ENCODE measurements at regions not wholly inside any gene's neighbourhood (a gene's known extent, or its start where the extent isn't known, plus 50 kb on each side); places are given as distances from the start of the nearest gene placed in this dataset.

DNA sequence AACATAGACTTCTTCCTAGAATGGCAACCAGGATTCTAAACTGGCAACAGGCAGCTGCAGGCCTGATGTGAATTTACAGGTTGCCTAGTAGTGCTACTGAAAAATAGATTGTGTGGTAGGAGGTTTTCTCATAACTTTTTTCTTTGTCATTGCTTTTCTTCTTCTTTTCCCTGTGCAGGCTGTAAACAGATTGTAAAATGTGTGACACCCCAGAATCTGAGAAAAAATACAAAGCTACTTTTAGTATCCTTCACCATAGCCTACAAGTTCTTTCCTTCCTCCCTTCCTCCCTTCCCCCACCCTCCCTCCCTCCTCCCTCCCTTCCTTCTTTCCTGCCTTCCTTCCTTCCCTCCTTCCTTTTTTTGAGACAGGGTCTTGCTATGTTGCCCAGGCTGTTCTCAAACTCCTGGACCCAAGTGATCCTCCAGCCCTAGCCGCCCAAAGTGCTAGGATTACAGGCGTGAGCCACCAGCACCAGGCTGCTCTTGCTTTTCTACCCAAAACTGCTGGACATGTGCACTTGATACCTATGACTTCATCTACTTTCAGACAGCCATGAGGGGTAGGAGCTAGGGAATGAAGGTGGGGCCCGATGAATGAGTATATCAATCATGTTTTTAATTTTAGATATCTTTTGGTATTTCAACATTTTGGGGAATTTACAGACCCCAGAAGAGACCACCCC lies 114.2 kb upstream of the EEA1 start:
- TF ChIP-seq, protein P1, sequence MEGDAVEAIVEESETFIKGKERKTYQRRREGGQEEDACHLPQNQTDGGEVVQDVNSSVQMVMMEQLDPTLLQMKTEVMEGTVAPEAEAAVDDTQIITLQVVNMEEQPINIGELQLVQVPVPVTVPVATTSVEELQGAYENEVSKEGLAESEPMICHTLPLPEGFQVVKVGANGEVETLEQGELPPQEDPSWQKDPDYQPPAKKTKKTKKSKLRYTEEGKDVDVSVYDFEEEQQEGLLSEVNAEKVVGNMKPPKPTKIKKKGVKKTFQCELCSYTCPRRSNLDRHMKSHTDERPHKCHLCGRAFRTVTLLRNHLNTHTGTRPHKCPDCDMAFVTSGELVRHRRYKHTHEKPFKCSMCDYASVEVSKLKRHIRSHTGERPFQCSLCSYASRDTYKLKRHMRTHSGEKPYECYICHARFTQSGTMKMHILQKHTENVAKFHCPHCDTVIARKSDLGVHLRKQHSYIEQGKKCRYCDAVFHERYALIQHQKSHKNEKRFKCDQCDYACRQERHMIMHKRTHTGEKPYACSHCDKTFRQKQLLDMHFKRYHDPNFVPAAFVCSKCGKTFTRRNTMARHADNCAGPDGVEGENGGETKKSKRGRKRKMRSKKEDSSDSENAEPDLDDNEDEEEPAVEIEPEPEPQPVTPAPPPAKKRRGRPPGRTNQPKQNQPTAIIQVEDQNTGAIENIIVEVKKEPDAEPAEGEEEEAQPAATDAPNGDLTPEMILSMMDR (IDR thresholded peaks at IDR 0.05) = no peak
- TF ChIP-seq POLR2A (IDR thresholded peaks at IDR 0.05) = no peak
